ENCODE measurements at regions not wholly inside any gene's neighbourhood (a gene's known extent, or its start where the extent isn't known, plus 50 kb on each side); places are given as distances from the start of the nearest gene placed in this dataset.
A peak's percentile ranks its signal among the peaks of the same experiment; 100 is the strongest.

DNA sequence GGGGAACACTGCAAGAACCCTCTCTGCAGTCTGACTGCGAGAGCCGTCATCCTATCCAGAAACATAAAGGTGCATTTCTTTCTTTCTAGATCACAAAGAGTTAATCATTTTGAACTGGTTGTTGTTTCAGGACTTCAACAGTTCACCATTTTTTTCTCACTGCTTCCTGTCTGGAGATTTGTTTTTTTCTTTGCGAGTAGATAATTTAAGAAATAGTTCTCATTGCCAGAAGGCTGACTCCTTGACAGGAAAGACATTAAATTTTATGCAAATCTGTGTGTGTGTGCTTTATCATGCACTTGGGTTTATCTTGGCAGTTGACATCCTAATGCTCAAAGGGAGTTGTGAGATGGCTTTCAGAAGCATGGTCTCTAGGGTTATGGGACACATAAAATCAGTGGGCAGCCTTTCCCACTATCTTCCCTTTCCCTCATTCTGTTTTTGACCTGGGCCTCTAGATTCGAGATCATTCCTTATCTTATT lies 123.5 kb upstream of the TBL1XR1 start:
- peak; percentile 36; the same call in 2 of the 3 replicates for ATAC-seq

DNA sequence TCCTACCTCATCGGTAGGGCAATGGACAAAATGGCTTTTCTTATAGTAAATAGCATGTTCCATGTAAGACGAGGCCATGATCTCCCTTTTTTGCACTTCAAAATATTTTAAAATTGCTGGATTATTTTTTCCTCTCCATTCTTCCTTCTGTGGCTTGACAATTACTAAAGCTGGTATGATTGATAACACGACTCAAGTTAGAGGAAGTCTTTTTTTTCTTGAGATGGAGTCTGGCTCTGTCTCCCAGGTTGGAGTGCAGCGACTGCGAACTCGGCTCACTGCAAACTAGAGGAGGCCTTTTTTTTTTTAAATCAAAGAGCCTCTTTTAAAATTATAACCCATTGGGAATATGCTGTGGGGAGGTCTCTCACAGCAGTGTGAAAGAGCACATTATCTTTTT lies 124.5 kb upstream of the TBL1XR1 start:
- no peak for ATAC-seq
- TF ChIP-seq, protein P1, sequence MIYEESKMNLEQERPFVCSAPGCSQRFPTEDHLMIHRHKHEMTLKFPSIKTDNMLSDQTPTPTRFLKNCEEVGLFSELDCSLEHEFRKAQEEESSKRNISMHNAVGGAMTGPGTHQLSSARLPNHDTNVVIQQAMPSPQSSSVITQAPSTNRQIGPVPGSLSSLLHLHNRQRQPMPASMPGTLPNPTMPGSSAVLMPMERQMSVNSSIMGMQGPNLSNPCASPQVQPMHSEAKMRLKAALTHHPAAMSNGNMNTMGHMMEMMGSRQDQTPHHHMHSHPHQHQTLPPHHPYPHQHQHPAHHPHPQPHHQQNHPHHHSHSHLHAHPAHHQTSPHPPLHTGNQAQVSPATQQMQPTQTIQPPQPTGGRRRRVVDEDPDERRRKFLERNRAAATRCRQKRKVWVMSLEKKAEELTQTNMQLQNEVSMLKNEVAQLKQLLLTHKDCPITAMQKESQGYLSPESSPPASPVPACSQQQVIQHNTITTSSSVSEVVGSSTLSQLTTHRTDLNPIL (CRISPR knock-in tag; IDR thresholded peaks at IDR 0.05; ENCODE audit: low read depth): no peak
- TF ChIP-seq ZFP30 (CRISPR knock-in tag; IDR thresholded peaks at IDR 0.05) (no peak), GLIS3 (CRISPR knock-in tag; IDR thresholded peaks at IDR 0.05) (no peak), ZC3H10 (CRISPR knock-in tag; IDR thresholded peaks at IDR 0.05) (no peak), ZNF8 (CRISPR knock-in tag; IDR thresholded peaks at IDR 0.05) (no peak)

More for the DNA sequence above, 123.5 kb upstream of the TBL1XR1 start:
- no peak for TF ChIP-seq CSDC2 (CRISPR knock-in tag; IDR thresholded peaks at IDR 0.05)
- TF ChIP-seq, protein P2, sequence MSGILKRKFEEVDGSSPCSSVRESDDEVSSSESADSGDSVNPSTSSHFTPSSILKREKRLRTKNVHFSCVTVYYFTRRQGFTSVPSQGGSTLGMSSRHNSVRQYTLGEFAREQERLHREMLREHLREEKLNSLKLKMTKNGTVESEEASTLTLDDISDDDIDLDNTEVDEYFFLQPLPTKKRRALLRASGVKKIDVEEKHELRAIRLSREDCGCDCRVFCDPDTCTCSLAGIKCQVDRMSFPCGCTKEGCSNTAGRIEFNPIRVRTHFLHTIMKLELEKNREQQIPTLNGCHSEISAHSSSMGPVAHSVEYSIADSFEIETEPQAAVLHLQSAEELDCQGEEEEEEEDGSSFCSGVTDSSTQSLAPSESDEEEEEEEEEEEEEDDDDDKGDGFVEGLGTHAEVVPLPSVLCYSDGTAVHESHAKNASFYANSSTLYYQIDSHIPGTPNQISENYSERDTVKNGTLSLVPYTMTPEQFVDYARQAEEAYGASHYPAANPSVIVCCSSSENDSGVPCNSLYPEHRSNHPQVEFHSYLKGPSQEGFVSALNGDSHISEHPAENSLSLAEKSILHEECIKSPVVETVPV (CRISPR knock-in tag; IDR thresholded peaks at IDR 0.05): no peak
- TF ChIP-seq, protein P3, sequence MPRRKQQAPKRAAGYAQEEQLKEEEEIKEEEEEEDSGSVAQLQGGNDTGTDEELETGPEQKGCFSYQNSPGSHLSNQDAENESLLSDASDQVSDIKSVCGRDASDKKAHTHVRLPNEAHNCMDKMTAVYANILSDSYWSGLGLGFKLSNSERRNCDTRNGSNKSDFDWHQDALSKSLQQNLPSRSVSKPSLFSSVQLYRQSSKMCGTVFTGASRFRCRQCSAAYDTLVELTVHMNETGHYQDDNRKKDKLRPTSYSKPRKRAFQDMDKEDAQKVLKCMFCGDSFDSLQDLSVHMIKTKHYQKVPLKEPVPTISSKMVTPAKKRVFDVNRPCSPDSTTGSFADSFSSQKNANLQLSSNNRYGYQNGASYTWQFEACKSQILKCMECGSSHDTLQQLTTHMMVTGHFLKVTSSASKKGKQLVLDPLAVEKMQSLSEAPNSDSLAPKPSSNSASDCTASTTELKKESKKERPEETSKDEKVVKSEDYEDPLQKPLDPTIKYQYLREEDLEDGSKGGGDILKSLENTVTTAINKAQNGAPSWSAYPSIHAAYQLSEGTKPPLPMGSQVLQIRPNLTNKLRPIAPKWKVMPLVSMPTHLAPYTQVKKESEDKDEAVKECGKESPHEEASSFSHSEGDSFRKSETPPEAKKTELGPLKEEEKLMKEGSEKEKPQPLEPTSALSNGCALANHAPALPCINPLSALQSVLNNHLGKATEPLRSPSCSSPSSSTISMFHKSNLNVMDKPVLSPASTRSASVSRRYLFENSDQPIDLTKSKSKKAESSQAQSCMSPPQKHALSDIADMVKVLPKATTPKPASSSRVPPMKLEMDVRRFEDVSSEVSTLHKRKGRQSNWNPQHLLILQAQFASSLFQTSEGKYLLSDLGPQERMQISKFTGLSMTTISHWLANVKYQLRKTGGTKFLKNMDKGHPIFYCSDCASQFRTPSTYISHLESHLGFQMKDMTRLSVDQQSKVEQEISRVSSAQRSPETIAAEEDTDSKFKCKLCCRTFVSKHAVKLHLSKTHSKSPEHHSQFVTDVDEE (CRISPR knock-in tag; IDR thresholded peaks at IDR 0.05): no peak
- no peak for TF ChIP-seq ZNF8 (CRISPR knock-in tag; IDR thresholded peaks at IDR 0.05)
- TF ChIP-seq ZC3H10 (CRISPR knock-in tag; IDR thresholded peaks at IDR 0.05): no peak
- TF ChIP-seq TCF4 (CRISPR knock-in tag; IDR thresholded peaks at IDR 0.05; ENCODE audit: borderline replicate concordance): no peak
- no peak for TF ChIP-seq BACH2 (CRISPR knock-in tag; IDR thresholded peaks at IDR 0.05; ENCODE audit: borderline replicate concordance)
- TF ChIP-seq ZNF565 (CRISPR knock-in tag; conservative IDR thresholded peaks at IDR 0.05; ENCODE audit: low read depth): no peak
- no peak for TF ChIP-seq SNAI2 (CRISPR knock-in tag; IDR thresholded peaks at IDR 0.05)
- no peak for TF ChIP-seq OSR1 (CRISPR knock-in tag; IDR thresholded peaks at IDR 0.05)
- TF ChIP-seq, protein P4, sequence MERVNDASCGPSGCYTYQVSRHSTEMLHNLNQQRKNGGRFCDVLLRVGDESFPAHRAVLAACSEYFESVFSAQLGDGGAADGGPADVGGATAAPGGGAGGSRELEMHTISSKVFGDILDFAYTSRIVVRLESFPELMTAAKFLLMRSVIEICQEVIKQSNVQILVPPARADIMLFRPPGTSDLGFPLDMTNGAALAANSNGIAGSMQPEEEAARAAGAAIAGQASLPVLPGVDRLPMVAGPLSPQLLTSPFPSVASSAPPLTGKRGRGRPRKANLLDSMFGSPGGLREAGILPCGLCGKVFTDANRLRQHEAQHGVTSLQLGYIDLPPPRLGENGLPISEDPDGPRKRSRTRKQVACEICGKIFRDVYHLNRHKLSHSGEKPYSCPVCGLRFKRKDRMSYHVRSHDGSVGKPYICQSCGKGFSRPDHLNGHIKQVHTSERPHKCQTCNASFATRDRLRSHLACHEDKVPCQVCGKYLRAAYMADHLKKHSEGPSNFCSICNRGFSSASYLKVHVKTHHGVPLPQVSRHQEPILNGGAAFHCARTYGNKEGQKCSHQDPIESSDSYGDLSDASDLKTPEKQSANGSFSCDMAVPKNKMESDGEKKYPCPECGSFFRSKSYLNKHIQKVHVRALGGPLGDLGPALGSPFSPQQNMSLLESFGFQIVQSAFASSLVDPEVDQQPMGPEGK (CRISPR knock-in tag; IDR thresholded peaks at IDR 0.05; ENCODE audit: borderline replicate concordance): no peak
- no peak for TF ChIP-seq ZFP30 (CRISPR knock-in tag; IDR thresholded peaks at IDR 0.05)
- TF ChIP-seq ZFP3 (CRISPR knock-in tag; IDR thresholded peaks at IDR 0.05): no peak
- TF ChIP-seq, protein P5, sequence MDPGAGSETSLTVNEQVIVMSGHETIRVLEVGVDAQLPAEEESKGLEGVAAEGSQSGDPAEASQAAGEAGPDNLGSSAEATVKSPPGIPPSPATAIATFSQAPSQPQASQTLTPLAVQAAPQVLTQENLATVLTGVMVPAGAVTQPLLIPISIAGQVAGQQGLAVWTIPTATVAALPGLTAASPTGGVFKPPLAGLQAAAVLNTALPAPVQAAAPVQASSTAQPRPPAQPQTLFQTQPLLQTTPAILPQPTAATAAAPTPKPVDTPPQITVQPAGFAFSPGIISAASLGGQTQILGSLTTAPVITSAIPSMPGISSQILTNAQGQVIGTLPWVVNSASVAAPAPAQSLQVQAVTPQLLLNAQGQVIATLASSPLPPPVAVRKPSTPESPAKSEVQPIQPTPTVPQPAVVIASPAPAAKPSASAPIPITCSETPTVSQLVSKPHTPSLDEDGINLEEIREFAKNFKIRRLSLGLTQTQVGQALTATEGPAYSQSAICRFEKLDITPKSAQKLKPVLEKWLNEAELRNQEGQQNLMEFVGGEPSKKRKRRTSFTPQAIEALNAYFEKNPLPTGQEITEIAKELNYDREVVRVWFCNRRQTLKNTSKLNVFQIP (CRISPR knock-in tag; IDR thresholded peaks at IDR 0.05; ENCODE audit: borderline replicate concordance, low read depth): no peak
- TF ChIP-seq GLIS3 (CRISPR knock-in tag; IDR thresholded peaks at IDR 0.05): no peak
- TF ChIP-seq PPARA (CRISPR knock-in tag; IDR thresholded peaks at IDR 0.05; ENCODE audit: borderline replicate concordance): no peak
- no peak for TF ChIP-seq ISL1 (CRISPR knock-in tag; IDR thresholded peaks at IDR 0.05)
- TF ChIP-seq ARNTL (CRISPR knock-in tag; IDR thresholded peaks at IDR 0.05; ENCODE audit: borderline replicate concordance, low read depth): no peak
- TF ChIP-seq, protein P1 (CRISPR knock-in tag; IDR thresholded peaks at IDR 0.05; ENCODE audit: low read depth): no peak

DNA sequence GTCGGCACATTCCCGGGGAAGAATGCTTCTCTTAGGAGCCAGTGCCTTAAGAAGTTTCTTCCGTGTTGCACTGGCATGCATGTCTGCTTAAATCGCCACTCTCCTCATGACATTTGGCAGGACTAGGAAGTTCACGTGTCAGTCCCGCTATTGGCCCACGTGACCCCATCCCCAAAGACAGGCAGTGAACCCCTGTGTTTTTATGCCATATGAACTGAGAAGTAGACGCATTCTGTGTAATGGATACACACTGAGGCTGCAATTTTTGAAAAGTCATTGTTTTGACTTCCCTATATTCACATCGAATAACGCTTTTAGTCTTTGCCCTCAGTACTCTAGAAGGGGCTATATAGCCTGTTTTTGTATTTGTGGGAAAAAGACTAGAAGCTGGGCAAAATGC lies 125.6 kb upstream of the TBL1XR1 start:
- TF ChIP-seq SNAI2 (CRISPR knock-in tag; IDR thresholded peaks at IDR 0.05) (no peak), RARB (CRISPR knock-in tag; IDR thresholded peaks at IDR 0.05) (no peak), ISL1 (CRISPR knock-in tag; IDR thresholded peaks at IDR 0.05) (no peak), CSDC2 (CRISPR knock-in tag; IDR thresholded peaks at IDR 0.05) (no peak), ZNF565 (CRISPR knock-in tag; conservative IDR thresholded peaks at IDR 0.05; ENCODE audit: low read depth) (no peak)
- no peak for ATAC-seq

Data from SK-N-SH treated with all-trans-retinoic acid at 6 μM for 48 hours (cell line).